B cell (primary cell): ENCODE measurements at regions not wholly inside any gene's neighbourhood (a gene's known extent, or its start where the extent isn't known, plus 50 kb on each side); places are given as distances from the start of the nearest gene placed in this dataset.

Experiments
- EZH2 ChIP-seq: IDR thresholded peaks from 2 replicates; pipeline ENCODE4 v1.6.1; 2012; ENCODE audit warnings: borderline replicate concordance, low read depth, mild to moderate bottlenecking, moderate library complexity, low read length; ENCODE audit not compliant: insufficient read depth, poor library complexity, severe bottlenecking
- TF ChIP-seq, protein P1 (sequence below): fragments of 200-600 bp; IDR thresholded peaks from one replicate; pipeline ENCODE4 v1.8.0; 2022; ENCODE audit warnings: antibody characterized with exemption, mild to moderate bottlenecking

DNA sequence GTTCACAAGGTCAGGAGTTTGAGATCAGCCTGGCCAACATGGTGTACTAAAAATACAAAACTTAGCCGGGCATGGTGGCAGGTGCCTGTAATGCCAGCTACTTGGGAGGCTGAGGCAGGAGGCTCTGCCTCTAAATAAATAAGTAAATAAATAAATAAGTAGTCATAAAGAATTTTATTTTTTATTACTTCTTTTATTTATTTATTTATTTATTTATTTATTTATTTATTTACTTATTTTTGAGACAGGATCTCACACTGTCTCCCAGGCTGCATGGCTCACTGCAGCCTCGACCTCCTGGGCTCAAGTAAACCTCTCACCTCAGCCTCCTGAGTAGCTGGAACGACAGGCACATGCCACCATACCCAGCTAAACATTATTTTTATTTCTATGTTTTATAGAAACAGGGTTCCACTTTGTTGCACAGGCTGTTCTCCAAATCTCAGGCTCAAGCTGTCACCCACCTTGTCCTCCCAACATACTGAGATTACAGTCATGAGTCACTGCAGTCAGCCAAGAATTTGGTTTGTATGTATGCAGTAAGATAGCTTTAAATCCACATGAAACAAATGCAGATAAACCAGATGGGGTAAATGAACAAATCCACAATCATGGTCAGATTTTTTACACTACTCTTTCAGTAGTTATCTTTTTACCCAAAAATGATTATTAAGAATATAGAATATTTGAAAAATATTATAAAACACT, 523.3 kb upstream of the RGS18 start:
- TF ChIP-seq, protein P1, sequence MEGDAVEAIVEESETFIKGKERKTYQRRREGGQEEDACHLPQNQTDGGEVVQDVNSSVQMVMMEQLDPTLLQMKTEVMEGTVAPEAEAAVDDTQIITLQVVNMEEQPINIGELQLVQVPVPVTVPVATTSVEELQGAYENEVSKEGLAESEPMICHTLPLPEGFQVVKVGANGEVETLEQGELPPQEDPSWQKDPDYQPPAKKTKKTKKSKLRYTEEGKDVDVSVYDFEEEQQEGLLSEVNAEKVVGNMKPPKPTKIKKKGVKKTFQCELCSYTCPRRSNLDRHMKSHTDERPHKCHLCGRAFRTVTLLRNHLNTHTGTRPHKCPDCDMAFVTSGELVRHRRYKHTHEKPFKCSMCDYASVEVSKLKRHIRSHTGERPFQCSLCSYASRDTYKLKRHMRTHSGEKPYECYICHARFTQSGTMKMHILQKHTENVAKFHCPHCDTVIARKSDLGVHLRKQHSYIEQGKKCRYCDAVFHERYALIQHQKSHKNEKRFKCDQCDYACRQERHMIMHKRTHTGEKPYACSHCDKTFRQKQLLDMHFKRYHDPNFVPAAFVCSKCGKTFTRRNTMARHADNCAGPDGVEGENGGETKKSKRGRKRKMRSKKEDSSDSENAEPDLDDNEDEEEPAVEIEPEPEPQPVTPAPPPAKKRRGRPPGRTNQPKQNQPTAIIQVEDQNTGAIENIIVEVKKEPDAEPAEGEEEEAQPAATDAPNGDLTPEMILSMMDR = no peak
- no peak for TF ChIP-seq EZH2
